Suppressor macrophage treated with lipopolysaccharide for 1 hour (primary cell): ENCODE measurements at regions not wholly inside any gene's neighbourhood (a gene's known extent, or its start where the extent isn't known, plus 50 kb on each side); places are given as distances from the start of the nearest gene placed in this dataset.

Experiments used
- DNase-seq, 3 donors: peaks; one replicate each; pipeline ENCODE4 v3.0.0-alpha.2; 2020 to 2022

- peak in 1 of 3 donors; percentile 14 for DNase-seq
Measured at GRCh38 chr12:59839514-59839913, 243.7 kb downstream of the SLC16A7 start.

GRCh38 chr12:59843260-59843843 lies 247.5 kb downstream of the SLC16A7 start:
- DNase-seq: no peak

GRCh38 chr12:59844750-59845149 lies 248.9 kb downstream of the SLC16A7 start:
- no peak for DNase-seq

- no peak for DNase-seq
Measured at GRCh38 chr12:59845293-59845692, 249.5 kb downstream of the SLC16A7 start.

GRCh38 chr12:59847127-59847526 lies 251.3 kb downstream of the SLC16A7 start:
- no peak for DNase-seq

GRCh38 chr12:59850268-59850667 lies 254.4 kb downstream of the SLC16A7 start:
- no peak for DNase-seq

- DNase-seq: no peak
Measured at GRCh38 chr12:59858508-59859170, 262.8 kb downstream of the SLC16A7 start.

GRCh38 chr12:59859171-59859510 lies 263.3 kb downstream of the SLC16A7 start:
- DNase-seq: no peak

GRCh38 chr12:59861635-59862034 lies 265.8 kb downstream of the SLC16A7 start:
- DNase-seq: no peak

- no peak for DNase-seq
Measured at GRCh38 chr12:59867055-59867454, 271.2 kb downstream of the SLC16A7 start.

- no peak for DNase-seq
Measured at GRCh38 chr12:59867689-59868088, 271.9 kb downstream of the SLC16A7 start.

GRCh38 chr12:59871779-59872178 lies 275.9 kb downstream of the SLC16A7 start:
- no peak for DNase-seq

- no peak for DNase-seq
Measured at GRCh38 chr12:59873136-59873535, 277.3 kb downstream of the SLC16A7 start.

GRCh38 chr12:59874781-59875180 lies 279.0 kb downstream of the SLC16A7 start:
- DNase-seq: peak; percentile 13 to 44 (median 32)

- no peak for DNase-seq
Measured at GRCh38 chr12:59886131-59886733, 290.4 kb downstream of the SLC16A7 start.

GRCh38 chr12:59887178-59887577 lies 291.3 kb downstream of the SLC16A7 start:
- no peak for DNase-seq

- no peak for DNase-seq
Measured at GRCh38 chr12:59890896-59891579, 295.2 kb downstream of the SLC16A7 start.

GRCh38 chr12:59895166-59895775 lies 299.4 kb downstream of the SLC16A7 start:
- DNase-seq: no peak

GRCh38 chr12:59904874-59905521 lies 309.2 kb downstream of the SLC16A7 start:
- DNase-seq: no peak

- DNase-seq: no peak
Measured at GRCh38 chr12:59911516-59911915, 315.7 kb downstream of the SLC16A7 start.

- no peak for DNase-seq
Measured at GRCh38 chr12:59916988-59917387, 321.2 kb downstream of the SLC16A7 start.

GRCh38 chr12:59927032-59927431 lies 331.2 kb downstream of the SLC16A7 start:
- no peak for DNase-seq

GRCh38 chr12:59928416-59928815 lies 332.6 kb downstream of the SLC16A7 start:
- DNase-seq: no peak
